ENCODE measurements at regions not wholly inside any gene's neighbourhood (a gene's known extent, or its start where the extent isn't known, plus 50 kb on each side); places are given as distances from the start of the nearest gene placed in this dataset.

DNA sequence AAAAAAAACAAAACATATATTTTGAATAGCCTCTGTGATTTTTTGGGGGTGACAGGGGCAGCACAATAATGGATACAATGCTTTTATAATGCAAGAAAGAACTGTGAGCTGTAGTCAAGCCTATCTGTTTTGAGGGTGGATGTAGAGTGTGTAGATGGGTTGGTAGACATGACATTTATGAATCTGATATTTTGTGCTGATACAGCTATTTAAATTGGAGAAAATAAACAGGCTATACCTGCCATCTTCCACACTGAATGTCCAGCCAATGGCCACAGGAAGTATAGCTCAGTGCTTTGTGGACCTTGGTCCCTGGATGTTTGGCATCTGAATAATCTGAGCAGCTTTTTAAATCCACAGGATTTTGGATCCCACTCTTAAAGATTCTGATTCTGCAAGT is 175.0 kb downstream of the NEDD1 start:
- TF ChIP-seq, protein P1, sequence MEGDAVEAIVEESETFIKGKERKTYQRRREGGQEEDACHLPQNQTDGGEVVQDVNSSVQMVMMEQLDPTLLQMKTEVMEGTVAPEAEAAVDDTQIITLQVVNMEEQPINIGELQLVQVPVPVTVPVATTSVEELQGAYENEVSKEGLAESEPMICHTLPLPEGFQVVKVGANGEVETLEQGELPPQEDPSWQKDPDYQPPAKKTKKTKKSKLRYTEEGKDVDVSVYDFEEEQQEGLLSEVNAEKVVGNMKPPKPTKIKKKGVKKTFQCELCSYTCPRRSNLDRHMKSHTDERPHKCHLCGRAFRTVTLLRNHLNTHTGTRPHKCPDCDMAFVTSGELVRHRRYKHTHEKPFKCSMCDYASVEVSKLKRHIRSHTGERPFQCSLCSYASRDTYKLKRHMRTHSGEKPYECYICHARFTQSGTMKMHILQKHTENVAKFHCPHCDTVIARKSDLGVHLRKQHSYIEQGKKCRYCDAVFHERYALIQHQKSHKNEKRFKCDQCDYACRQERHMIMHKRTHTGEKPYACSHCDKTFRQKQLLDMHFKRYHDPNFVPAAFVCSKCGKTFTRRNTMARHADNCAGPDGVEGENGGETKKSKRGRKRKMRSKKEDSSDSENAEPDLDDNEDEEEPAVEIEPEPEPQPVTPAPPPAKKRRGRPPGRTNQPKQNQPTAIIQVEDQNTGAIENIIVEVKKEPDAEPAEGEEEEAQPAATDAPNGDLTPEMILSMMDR (IDR thresholded peaks at IDR 0.05): no peak
- TF ChIP-seq POLR2A (IDR thresholded peaks at IDR 0.05): no peak

Measured in esophagus squamous epithelium (tissue), 4 donors.